ENCODE measurements at regions not wholly inside any gene's neighbourhood (a gene's known extent, or its start where the extent isn't known, plus 50 kb on each side); places are given as distances from the start of the nearest gene placed in this dataset.

DNA sequence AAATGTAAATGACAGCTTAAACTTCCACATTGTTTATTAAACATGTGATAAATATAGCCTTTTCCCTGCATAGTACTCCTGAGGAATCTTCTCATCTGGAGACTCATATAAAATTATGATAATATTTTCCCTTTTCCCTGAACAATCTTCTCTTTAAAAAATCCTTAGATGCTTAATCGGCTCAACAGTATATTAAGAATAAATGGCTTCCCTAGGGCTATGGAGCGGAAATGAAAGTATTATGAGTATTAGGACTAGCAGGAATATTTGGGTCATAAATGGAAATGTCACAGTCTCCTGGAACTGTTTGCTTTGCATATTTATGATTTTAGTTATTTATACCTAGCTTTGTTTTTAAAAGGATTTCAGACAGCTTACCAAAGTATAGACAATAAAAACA, 200.7 kb upstream of the PDE5A start:
- no peak overlapping the region for H3K4me3 ChIP-seq (ENCODE audit: low read depth, low read length)
- TF ChIP-seq, protein P1, sequence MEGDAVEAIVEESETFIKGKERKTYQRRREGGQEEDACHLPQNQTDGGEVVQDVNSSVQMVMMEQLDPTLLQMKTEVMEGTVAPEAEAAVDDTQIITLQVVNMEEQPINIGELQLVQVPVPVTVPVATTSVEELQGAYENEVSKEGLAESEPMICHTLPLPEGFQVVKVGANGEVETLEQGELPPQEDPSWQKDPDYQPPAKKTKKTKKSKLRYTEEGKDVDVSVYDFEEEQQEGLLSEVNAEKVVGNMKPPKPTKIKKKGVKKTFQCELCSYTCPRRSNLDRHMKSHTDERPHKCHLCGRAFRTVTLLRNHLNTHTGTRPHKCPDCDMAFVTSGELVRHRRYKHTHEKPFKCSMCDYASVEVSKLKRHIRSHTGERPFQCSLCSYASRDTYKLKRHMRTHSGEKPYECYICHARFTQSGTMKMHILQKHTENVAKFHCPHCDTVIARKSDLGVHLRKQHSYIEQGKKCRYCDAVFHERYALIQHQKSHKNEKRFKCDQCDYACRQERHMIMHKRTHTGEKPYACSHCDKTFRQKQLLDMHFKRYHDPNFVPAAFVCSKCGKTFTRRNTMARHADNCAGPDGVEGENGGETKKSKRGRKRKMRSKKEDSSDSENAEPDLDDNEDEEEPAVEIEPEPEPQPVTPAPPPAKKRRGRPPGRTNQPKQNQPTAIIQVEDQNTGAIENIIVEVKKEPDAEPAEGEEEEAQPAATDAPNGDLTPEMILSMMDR (IDR thresholded peaks at IDR 0.05; ENCODE audit: low read depth, low read length): no peak

DNA sequence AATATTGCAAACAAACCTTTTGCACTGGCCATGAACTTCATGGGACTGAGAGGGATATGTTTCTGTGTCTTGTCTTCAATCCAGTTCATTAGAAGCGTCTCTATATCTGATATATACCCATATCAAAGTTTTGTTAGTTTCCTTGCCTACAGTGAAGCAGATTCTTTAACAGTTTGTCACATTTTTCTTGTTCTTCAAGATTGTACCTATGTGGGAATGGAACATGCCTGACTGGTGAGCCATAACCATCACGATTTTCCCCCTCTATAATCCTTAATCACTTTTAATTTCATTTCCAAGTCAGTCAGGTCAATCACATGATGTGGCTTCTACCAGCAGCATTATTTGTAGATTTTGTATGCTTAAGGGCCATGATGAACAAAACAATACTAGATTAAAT, 197.1 kb upstream of the PDE5A start:
- TF ChIP-seq, protein P1 (IDR thresholded peaks at IDR 0.05; ENCODE audit: low read depth, low read length): no peak
- no peak overlapping the region for H3K4me3 ChIP-seq (ENCODE audit: low read depth, low read length)

DNA sequence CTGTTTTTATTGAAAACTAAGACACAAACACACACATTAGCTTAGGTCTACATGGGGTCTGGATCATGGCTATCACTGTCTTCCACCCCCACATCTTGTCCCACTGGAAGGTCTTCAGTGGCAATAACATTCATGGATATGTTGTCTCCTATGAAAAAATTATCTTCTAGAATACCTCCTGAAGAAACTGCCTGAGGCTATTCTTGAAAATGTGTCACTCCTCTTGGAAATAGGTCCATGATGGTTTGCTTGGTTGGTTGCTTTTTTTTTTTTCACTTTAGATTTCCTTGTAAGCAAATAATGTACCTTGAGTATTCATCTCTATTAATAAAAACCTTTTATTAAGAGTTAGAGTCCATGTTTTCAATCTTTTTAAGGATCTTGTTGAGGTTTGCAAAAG, 195.3 kb upstream of the PDE5A start:
- TF ChIP-seq, protein P1 (IDR thresholded peaks at IDR 0.05; ENCODE audit: low read depth, low read length): no peak
- H3K4me3 ChIP-seq (ENCODE audit: low read depth, low read length): no peak overlapping the region

DNA sequence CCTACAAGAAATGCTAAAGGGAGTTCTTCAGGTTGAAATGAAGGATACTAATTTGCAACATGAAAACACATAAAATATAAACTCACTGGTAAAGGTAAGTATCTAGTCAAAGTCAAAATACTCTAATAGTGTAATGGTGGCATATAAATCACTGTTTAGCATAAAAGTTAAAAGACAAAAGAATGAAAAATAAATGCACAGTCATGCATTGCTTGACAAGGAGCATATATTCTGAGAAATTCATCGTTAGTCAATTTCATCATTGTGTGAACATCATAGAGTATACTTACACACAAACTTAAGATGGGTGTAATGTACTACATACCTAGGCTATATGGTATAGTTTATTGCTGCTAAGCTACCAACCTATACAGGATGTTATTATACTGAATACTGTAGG, 194.4 kb upstream of the PDE5A start:
- TF ChIP-seq, protein P1 (IDR thresholded peaks at IDR 0.05; ENCODE audit: low read depth, low read length): no peak
- no peak overlapping the region for H3K4me3 ChIP-seq (ENCODE audit: low read depth, low read length)

DNA sequence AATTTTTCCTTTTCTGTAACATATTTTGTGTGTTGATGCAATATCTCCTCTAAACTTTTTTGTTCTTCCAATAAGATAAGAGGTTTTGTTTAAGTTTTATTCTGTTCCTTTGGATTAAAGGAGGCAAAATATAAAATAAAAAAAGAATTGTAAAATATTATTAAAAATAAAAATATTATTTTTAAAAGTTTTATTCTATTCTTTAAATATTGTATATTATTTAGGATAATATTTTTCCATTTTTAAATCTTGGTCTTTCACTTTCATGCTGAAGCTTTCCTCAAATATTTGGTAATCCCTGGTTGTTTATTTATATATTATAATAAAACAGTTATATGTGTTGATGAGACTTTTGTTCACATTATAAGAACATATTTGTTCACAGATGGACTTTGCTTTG, 187.9 kb upstream of the PDE5A start:
- no peak overlapping the region for H3K4me3 ChIP-seq (ENCODE audit: low read depth, low read length)
- TF ChIP-seq, protein P1 (IDR thresholded peaks at IDR 0.05; ENCODE audit: low read depth, low read length): no peak

DNA sequence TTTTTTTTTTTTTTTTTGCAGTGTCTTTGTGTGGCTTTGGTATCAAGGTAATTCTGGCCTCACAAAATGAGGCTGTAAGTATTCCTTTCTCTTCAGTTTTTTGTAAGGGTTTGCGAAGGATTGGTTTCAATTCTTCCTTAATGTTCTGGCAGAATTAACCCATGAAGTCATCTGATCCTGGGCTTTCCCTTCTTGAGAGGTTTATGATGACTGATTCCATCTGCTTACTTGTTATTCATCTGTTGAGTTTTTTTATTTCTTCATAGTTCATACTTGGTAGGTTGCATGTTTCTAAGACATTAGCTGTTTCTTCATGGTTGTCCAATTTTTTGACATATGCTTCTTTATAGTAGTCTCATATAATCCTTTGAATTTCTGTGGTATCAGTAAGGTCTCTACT, 181.4 kb upstream of the PDE5A start:
- TF ChIP-seq, protein P1 (IDR thresholded peaks at IDR 0.05; ENCODE audit: low read depth, low read length): no peak
- H3K4me3 ChIP-seq (ENCODE audit: low read depth, low read length): no peak overlapping the region

DNA sequence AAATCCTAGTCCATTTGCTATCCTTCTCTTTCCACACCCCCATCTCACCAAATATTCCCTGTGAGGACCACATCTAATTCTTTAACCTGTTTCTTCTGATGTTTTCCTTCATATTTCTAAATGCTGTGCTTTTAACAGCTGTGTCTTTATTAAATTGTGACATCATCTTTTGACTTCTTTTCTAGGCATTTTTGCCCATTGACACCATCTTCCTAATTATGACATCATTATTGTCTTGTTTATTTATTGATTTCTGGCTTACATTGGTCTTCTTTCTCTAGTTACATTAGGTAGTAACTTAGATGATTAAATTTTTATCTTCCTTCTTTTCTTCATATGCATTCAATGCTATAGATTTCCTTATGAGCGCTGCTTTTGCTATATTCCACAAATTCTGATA, 175.8 kb upstream of the PDE5A start:
- H3K4me3 ChIP-seq (ENCODE audit: low read depth, low read length): no peak overlapping the region
- TF ChIP-seq, protein P1 (IDR thresholded peaks at IDR 0.05; ENCODE audit: low read depth, low read length): no peak

Measured in WI38 (cell line).